Right lobe of liver (tissue), 4 donors: ENCODE measurements at regions not wholly inside any gene's neighbourhood (a gene's known extent, or its start where the extent isn't known, plus 50 kb on each side); places are given as distances from the start of the nearest gene placed in this dataset.

Experiments
- CTCF ChIP-seq, 4 donors: fragments of 200-600 bp in 3 of 4; fragments of 450-650 bp in 1 of 4; IDR thresholded peaks; one replicate each; pipeline versions ENCODE4 v1.5.1 to v1.8.0; 2016 to 2022; ENCODE audit warnings: antibody characterized with exemption in 4 of 4, mild to moderate bottlenecking in 2 of 4
- POLR2A ChIP-seq: fragments of 450-650 bp; IDR thresholded peaks from one replicate; pipeline ENCODE4 v1.6.1; 2017; ENCODE audit warnings: antibody characterized with exemption, mild to moderate bottlenecking
- donor health status: DM: no; HTN: no; CAD: no.
- donor health status: DM: no; HTN: no; CAD: no.
- donor health status: DM: no; HTN: yes; CAD: no.

- TF ChIP-seq POLR2A = no peak
- no peak for TF ChIP-seq CTCF (IDR thresholded peaks at IDR 0.05)
Measured at GRCh38 chr6:9566096-9566495, 848.8 kb downstream of the TFAP2A start.
